OCI-LY3 (cell line): ENCODE measurements at regions not wholly inside any gene's neighbourhood (a gene's known extent, or its start where the extent isn't known, plus 50 kb on each side); places are given as distances from the start of the nearest gene placed in this dataset.

ENCODE experiments used
- CTCF ChIP-seq: fragments of 200-600, 300-600 bp; sonication (generic); IDR thresholded peaks from 2 replicates; pipeline ENCODE4 v1.5.1; 2014; ENCODE audit warnings: antibody characterized with exemption, low read length, low read depth
- EZH2phosphoT487 ChIP-seq: fragments of 200-600 bp; shearing (Covaris generic); IDR thresholded peaks from 2 replicates; pipeline ENCODE4 v1.6.1; 2018; ENCODE audit warnings: antibody characterized with exemption, mixed run types, low read depth

- TF ChIP-seq CTCF (no peak), EZH2phosphoT487 (no peak)
These were observed 935.4 kb upstream of the TENM3 start for GRCh38 chr4:181307824-181308223.
